Right lobe of liver (tissue), 4 donors: ENCODE measurements at regions not wholly inside any gene's neighbourhood (a gene's known extent, or its start where the extent isn't known, plus 50 kb on each side); places are given as distances from the start of the nearest gene placed in this dataset.

Experiments
- CTCF ChIP-seq, 4 donors: fragments of 200-600 bp in 3 of 4; fragments of 450-650 bp in 1 of 4; IDR thresholded peaks; one replicate each; pipeline versions ENCODE4 v1.5.1 to v1.8.0; 2016 to 2022; ENCODE audit warnings: antibody characterized with exemption in 4 of 4, mild to moderate bottlenecking in 2 of 4
- POLR2A ChIP-seq: fragments of 450-650 bp; IDR thresholded peaks from one replicate; pipeline ENCODE4 v1.6.1; 2017; ENCODE audit warnings: antibody characterized with exemption, mild to moderate bottlenecking
- donor health status: DM: no; HTN: no; CAD: no.
- donor health status: DM: no; HTN: no; CAD: no.
- donor health status: DM: no; HTN: yes; CAD: no.

GRCh38 chr6:19472153-19472552, 365.0 kb upstream of the ID4 start:
- no peak for TF ChIP-seq CTCF (IDR thresholded peaks at IDR 0.05)
- no peak for TF ChIP-seq POLR2A
